SK-N-MC (cell line): ENCODE measurements at regions not wholly inside any gene's neighbourhood (a gene's known extent, or its start where the extent isn't known, plus 50 kb on each side); places are given as distances from the start of the nearest gene placed in this dataset.
"Not testable (repeated sequence)": the region's sequence is repeated elsewhere in the genome, so short reads cannot be mapped to it uniquely, and the experiment has no call there.

ENCODE experiments used
- EZH2 ChIP-seq: fragments of 200-600 bp; sonication (generic); IDR thresholded peaks from one replicate; pipeline ENCODE4 v1.6.1; 2017; ENCODE audit warnings: antibody characterized with exemption
- FOXP2 ChIP-seq: optimal IDR thresholded peaks from 2 replicates; pipeline ENCODE3; 2011; ENCODE audit warnings: mild to moderate bottlenecking, moderate library complexity; ENCODE audit not compliant: insufficient read depth; ENCODE audit errors: extremely low read length, control extremely low read depth
- POLR2AphosphoS5 ChIP-seq: IDR thresholded peaks from 2 replicates; pipeline ENCODE4 v1.6.1; 2012; ENCODE audit warnings: mild to moderate bottlenecking, low read depth, low read length, borderline replicate concordance

DNA sequence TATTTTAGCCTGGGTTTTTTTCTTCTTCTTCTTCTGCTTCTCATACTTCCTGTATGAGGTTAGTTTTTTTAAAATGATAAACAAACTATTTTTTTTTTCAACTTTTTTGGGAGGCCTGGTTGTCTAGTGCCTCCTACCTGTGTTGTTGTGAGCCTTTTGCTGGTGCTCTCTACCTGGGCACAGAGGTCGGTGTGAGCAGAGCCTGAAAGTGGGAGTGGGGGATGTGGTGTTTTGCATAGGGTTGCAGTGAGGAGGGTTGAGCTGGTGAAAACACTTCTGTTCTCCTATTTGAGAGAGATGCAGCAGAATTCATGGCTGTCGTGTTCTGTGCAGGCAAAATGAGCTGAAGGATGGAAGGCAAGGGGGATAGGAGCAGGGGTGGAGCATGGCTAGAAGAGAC is 232.7 kb upstream of the PLGLB2 start:
- TF ChIP-seq EZH2, POLR2AphosphoS5, FOXP2: not testable (repeated sequence)
